ENCODE measurements at regions not wholly inside any gene's neighbourhood (a gene's known extent, or its start where the extent isn't known, plus 50 kb on each side); places are given as distances from the start of the nearest gene placed in this dataset.
A peak's percentile ranks its signal among the peaks of the same experiment; 100 is the strongest.

DNA sequence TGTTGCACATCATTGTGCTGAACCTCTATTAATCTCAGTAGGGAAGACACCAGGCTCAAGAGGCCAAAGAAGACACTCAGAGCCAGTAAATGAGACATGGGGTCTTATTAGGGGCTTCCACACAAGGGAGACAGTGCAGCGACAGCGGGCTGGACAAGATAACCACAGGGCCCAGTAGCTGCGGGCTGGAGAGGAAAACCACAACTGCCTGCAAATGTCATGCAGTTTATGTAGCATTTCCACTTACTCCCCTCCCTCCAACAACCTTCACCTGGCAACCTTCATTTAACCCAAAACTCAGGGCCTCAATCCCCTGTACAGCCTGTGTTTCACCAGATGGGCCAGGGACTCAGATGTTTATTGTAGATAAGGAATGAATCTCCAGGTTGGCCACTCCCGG is 185.6 kb downstream of the UTP18 start:
- H3K18ac ChIP-seq (ENCODE audit: low read length), result no peak overlapping the region
- H3K79me1 ChIP-seq (ENCODE audit: low read length), result no peaks in the 10 kb centered on the region
- no peaks in the 10 kb centered on the region for H3K79me2 ChIP-seq (ENCODE audit: control insufficient read depth, insufficient read depth, low read length)
- no peak overlapping the region for H2BK5ac ChIP-seq (ENCODE audit: low read length)
- no peak overlapping the region for H3K4me3 ChIP-seq (ENCODE audit: low read length)
- H4K5ac ChIP-seq (ENCODE audit: low read length), result no peak overlapping the region
- H3K23ac ChIP-seq (ENCODE audit: low read length), result no peak overlapping the region
- no peak overlapping the region for H3K9ac ChIP-seq (ENCODE audit: low read length)
- no peaks in the 10 kb centered on the region for H3K4me1 ChIP-seq (ENCODE audit: control insufficient read depth, low read depth, low read length)
- no peaks in the 10 kb centered on the region for H3K36me3 ChIP-seq (ENCODE audit: control insufficient read depth, insufficient read depth, low read length)
- no peak overlapping the region for H3K4me2 ChIP-seq (ENCODE audit: low read length)
- no peak for DNase-seq
- H4K8ac ChIP-seq (ENCODE audit: low read depth, low read length), result no peak overlapping the region
- H3K4ac ChIP-seq (ENCODE audit: low read depth, low read length), result no peak overlapping the region
- no CpG with 5 or more reads among the region's 4 CpGs for WGBS (ENCODE audit: extremely low coverage, insufficient coverage, low lambda C conversion rate)
- H2AK5ac ChIP-seq (ENCODE audit: low read length), result no peak overlapping the region
- H3K27me3 ChIP-seq (ENCODE audit: insufficient read depth, low read length, poor library complexity), result no peaks in the 10 kb centered on the region
- no peak overlapping the region for H3K27ac ChIP-seq (ENCODE audit: low read depth, low read length)
- H2BK15ac ChIP-seq (replicated peaks; ENCODE audit: low read depth), result no peak overlapping the region
- no peak overlapping the region for H3K56ac ChIP-seq (ENCODE audit: low read length)
- H2BK120ac ChIP-seq (ENCODE audit: low read depth, low read length), result no peak overlapping the region

DNA sequence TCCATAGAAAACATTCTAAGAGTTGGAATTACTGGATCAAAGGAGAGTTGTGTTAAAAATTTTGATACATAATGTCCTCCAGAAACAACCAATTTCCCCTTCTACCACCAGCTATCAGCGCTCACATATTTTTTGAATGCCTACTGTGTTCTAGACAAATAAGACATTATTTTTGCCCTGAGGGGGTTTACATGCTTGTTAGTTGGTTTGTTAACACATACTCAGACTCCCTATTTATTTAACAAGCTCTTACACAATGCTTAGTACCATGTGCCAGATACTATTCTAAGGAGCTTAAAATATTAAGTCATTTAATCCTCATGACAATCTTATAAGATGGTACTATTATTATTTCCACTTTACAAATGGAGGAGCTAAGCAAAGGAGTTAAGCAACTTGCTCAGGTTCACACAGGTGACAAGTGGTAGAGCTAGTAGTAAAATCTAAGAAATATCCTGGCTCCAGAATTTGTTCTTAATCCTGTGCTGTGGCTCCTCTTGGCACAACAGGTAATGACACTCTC is 194.2 kb downstream of the UTP18 start:
- Histone ChIP-seq H3K4me2 (ENCODE audit: low read length) (no peak overlapping the region), H3K9ac (ENCODE audit: low read length) (no peak overlapping the region), H3K79me2 (ENCODE audit: control insufficient read depth, insufficient read depth, low read length) (no peaks in the 10 kb centered on the region), H3K79me1 (ENCODE audit: low read length) (no peaks in the 10 kb centered on the region), H3K4me1 (ENCODE audit: control insufficient read depth, low read depth, low read length) (no peaks in the 10 kb centered on the region), H3K56ac (ENCODE audit: low read length) (no peak overlapping the region), H3K27me3 (ENCODE audit: insufficient read depth, low read length, poor library complexity) (no peaks in the 10 kb centered on the region), H4K8ac (ENCODE audit: low read depth, low read length) (no peak overlapping the region), H3K23ac (ENCODE audit: low read length) (no peak overlapping the region), H3K4ac (ENCODE audit: low read depth, low read length) (no peak overlapping the region), H2BK5ac (ENCODE audit: low read length) (no peak overlapping the region), H3K36me3 (ENCODE audit: control insufficient read depth, insufficient read depth, low read length) (no peaks in the 10 kb centered on the region), H4K5ac (ENCODE audit: low read length) (no peak overlapping the region), H2AK5ac (ENCODE audit: low read length) (no peak overlapping the region), H3K27ac (ENCODE audit: low read depth, low read length) (no peak overlapping the region), H2BK15ac (replicated peaks; ENCODE audit: low read depth) (no peak overlapping the region), H3K18ac (ENCODE audit: low read length) (no peak overlapping the region), H2BK120ac (ENCODE audit: low read depth, low read length) (no peak overlapping the region), H3K4me3 (ENCODE audit: low read length) (no peak overlapping the region)
- no CpG with 5 or more reads among the region's 1 CpG for WGBS (ENCODE audit: extremely low coverage, insufficient coverage, low lambda C conversion rate)
- DNase-seq, result no peak

- no peaks in the 10 kb centered on the region for H3K79me1 ChIP-seq (ENCODE audit: low read length)
- H2BK15ac ChIP-seq (replicated peaks; ENCODE audit: low read depth), result no peak overlapping the region
- no peak overlapping the region for H3K4ac ChIP-seq (ENCODE audit: low read depth, low read length)
- H2BK120ac ChIP-seq (ENCODE audit: low read depth, low read length), result no peak overlapping the region
- no peak overlapping the region for H3K56ac ChIP-seq (ENCODE audit: low read length)
- H3K27me3 ChIP-seq (ENCODE audit: insufficient read depth, low read length, poor library complexity), result no peaks in the 10 kb centered on the region
- H3K9ac ChIP-seq (ENCODE audit: low read length), result no peak overlapping the region
- H3K23ac ChIP-seq (ENCODE audit: low read length), result no peak overlapping the region
- no peak overlapping the region for H2BK5ac ChIP-seq (ENCODE audit: low read length)
- H2AK5ac ChIP-seq (ENCODE audit: low read length), result no peak overlapping the region
- no peak overlapping the region for H3K27ac ChIP-seq (ENCODE audit: low read depth, low read length)
- no peak overlapping the region for H4K5ac ChIP-seq (ENCODE audit: low read length)
- no peaks in the 10 kb centered on the region for H3K79me2 ChIP-seq (ENCODE audit: control insufficient read depth, insufficient read depth, low read length)
- no peaks in the 10 kb centered on the region for H3K4me1 ChIP-seq (ENCODE audit: control insufficient read depth, low read depth, low read length)
- H3K18ac ChIP-seq (ENCODE audit: low read length), result no peak overlapping the region
- no peak for DNase-seq
- H4K8ac ChIP-seq (ENCODE audit: low read depth, low read length), result no peak overlapping the region
- H3K4me3 ChIP-seq (ENCODE audit: low read length), result no peak overlapping the region
- H3K4me2 ChIP-seq (ENCODE audit: low read length), result no peak overlapping the region
- no peaks in the 10 kb centered on the region for H3K36me3 ChIP-seq (ENCODE audit: control insufficient read depth, insufficient read depth, low read length)
Measured at GRCh38 chr17:51455211-51455610, 194.9 kb downstream of the UTP18 start.

DNA sequence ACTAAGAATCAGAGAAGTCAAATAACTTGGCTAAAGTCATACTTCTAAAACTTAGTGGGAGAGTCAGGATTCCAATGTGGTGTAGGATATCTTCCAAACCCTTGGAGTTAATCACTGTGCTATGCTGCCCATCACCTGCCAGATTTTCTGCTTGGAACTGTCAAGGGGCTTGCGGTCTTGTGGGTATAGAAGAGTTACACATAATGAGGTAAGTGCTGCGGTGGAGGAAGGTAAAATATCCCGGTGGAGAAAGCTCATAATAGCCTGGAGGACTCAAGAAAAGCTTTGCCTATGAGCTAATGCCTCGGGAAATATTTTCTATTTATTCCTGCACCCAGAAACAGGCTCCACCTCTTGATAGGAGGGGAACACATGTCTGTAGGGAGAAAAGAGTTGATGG is 195.6 kb downstream of the UTP18 start:
- no peak overlapping the region for H4K5ac ChIP-seq (ENCODE audit: low read length)
- H3K4me1 ChIP-seq (ENCODE audit: control insufficient read depth, low read depth, low read length), result no peaks in the 10 kb centered on the region
- no peaks in the 10 kb centered on the region for H3K79me1 ChIP-seq (ENCODE audit: low read length)
- H3K9ac ChIP-seq (ENCODE audit: low read length), result no peak overlapping the region
- no peak overlapping the region for H3K4ac ChIP-seq (ENCODE audit: low read depth, low read length)
- no peak overlapping the region for H3K23ac ChIP-seq (ENCODE audit: low read length)
- no peak overlapping the region for H3K56ac ChIP-seq (ENCODE audit: low read length)
- no peaks in the 10 kb centered on the region for H3K79me2 ChIP-seq (ENCODE audit: control insufficient read depth, insufficient read depth, low read length)
- no CpG with 5 or more reads among the region's 4 CpGs for WGBS (ENCODE audit: extremely low coverage, insufficient coverage, low lambda C conversion rate)
- H3K27me3 ChIP-seq (ENCODE audit: insufficient read depth, low read length, poor library complexity), result no peaks in the 10 kb centered on the region
- DNase-seq, result no peak
- H2BK15ac ChIP-seq (replicated peaks; ENCODE audit: low read depth), result no peak overlapping the region
- H3K4me3 ChIP-seq (ENCODE audit: low read length), result no peak overlapping the region
- H3K36me3 ChIP-seq (ENCODE audit: control insufficient read depth, insufficient read depth, low read length), result no peaks in the 10 kb centered on the region
- no peak overlapping the region for H3K27ac ChIP-seq (ENCODE audit: low read depth, low read length)
- H3K4me2 ChIP-seq (ENCODE audit: low read length), result no peak overlapping the region
- no peak overlapping the region for H2AK5ac ChIP-seq (ENCODE audit: low read length)
- H3K18ac ChIP-seq (ENCODE audit: low read length), result no peak overlapping the region
- no peak overlapping the region for H2BK5ac ChIP-seq (ENCODE audit: low read length)
- H2BK120ac ChIP-seq (ENCODE audit: low read depth, low read length), result no peak overlapping the region
- H4K8ac ChIP-seq (ENCODE audit: low read depth, low read length), result no peak overlapping the region

GRCh38 chr17:51456942-51457341 is 196.6 kb downstream of the UTP18 start:
- Histone ChIP-seq H4K5ac (ENCODE audit: low read length) (no peak overlapping the region), H3K27ac (ENCODE audit: low read depth, low read length) (no peak overlapping the region), H3K4ac (ENCODE audit: low read depth, low read length) (no peak overlapping the region), H3K27me3 (ENCODE audit: insufficient read depth, low read length, poor library complexity) (no peaks in the 10 kb centered on the region), H3K36me3 (ENCODE audit: control insufficient read depth, insufficient read depth, low read length) (no peaks in the 10 kb centered on the region), H3K18ac (ENCODE audit: low read length) (no peak overlapping the region), H4K8ac (ENCODE audit: low read depth, low read length) (no peak overlapping the region), H3K4me3 (ENCODE audit: low read length) (no peak overlapping the region), H2BK5ac (ENCODE audit: low read length) (no peak overlapping the region), H2BK15ac (replicated peaks; ENCODE audit: low read depth) (no peak overlapping the region), H3K79me2 (ENCODE audit: control insufficient read depth, insufficient read depth, low read length) (no peaks in the 10 kb centered on the region), H3K79me1 (ENCODE audit: low read length) (no peaks in the 10 kb centered on the region), H3K4me1 (ENCODE audit: control insufficient read depth, low read depth, low read length) (no peaks in the 10 kb centered on the region), H3K9ac (ENCODE audit: low read length) (no peak overlapping the region), H2BK120ac (ENCODE audit: low read depth, low read length) (no peak overlapping the region), H2AK5ac (ENCODE audit: low read length) (no peak overlapping the region), H3K23ac (ENCODE audit: low read length) (no peak overlapping the region), H3K4me2 (ENCODE audit: low read length) (no peak overlapping the region), H3K56ac (ENCODE audit: low read length) (no peak overlapping the region)
- no peak for DNase-seq
- WGBS (ENCODE audit: extremely low coverage, insufficient coverage, low lambda C conversion rate), result no CpG with 5 or more reads among the region's 1 CpG

GRCh38 chr17:51461578-51462004 is 201.2 kb downstream of the UTP18 start:
- Histone ChIP-seq H3K18ac (ENCODE audit: low read length) (no peak overlapping the region), H2BK120ac (ENCODE audit: low read depth, low read length) (no peak overlapping the region), H3K4me2 (ENCODE audit: low read length) (no peak overlapping the region), H3K27ac (ENCODE audit: low read depth, low read length) (no peak overlapping the region), H2AK5ac (ENCODE audit: low read length) (no peak overlapping the region), H3K23ac (ENCODE audit: low read length) (no peak overlapping the region), H3K4me1 (ENCODE audit: control insufficient read depth, low read depth, low read length) (no peaks in the 10 kb centered on the region), H2BK15ac (replicated peaks; ENCODE audit: low read depth) (no peak overlapping the region), H2BK5ac (ENCODE audit: low read length) (no peak overlapping the region), H3K4ac (ENCODE audit: low read depth, low read length) (no peak overlapping the region), H3K9ac (ENCODE audit: low read length) (no peak overlapping the region), H3K4me3 (ENCODE audit: low read length) (no peak overlapping the region), H3K79me1 (ENCODE audit: low read length) (no peaks in the 10 kb centered on the region), H3K36me3 (ENCODE audit: control insufficient read depth, insufficient read depth, low read length) (no peaks in the 10 kb centered on the region), H3K27me3 (ENCODE audit: insufficient read depth, low read length, poor library complexity) (no peaks in the 10 kb centered on the region), H4K5ac (ENCODE audit: low read length) (no peak overlapping the region), H3K79me2 (ENCODE audit: control insufficient read depth, insufficient read depth, low read length) (no peaks in the 10 kb centered on the region), H4K8ac (ENCODE audit: low read depth, low read length) (no peak overlapping the region), H3K56ac (ENCODE audit: low read length) (no peak overlapping the region)
- DNase-seq, result peak; percentile 84
- no CpG with 5 or more reads among the region's 11 CpGs for WGBS (ENCODE audit: extremely low coverage, insufficient coverage, low lambda C conversion rate)
